Dendritic cell treated with granulocyte-macrophage colony-stimulating factor and Interleukin-4, amounts not matched to agents 40 ng/mL and 50 ng/mL, for 4 days (primary cell): ENCODE measurements at regions not wholly inside any gene's neighbourhood (a gene's known extent, or its start where the extent isn't known, plus 50 kb on each side); places are given as distances from the start of the nearest gene placed in this dataset.
"Not testable (repeated sequence)": the region's sequence is repeated elsewhere in the genome, so short reads cannot be mapped to it uniquely, and the experiment has no call there.

ENCODE experiments used
- H3K27ac Mint-ChIP-seq: one replicate; pipeline ENCODE4 v1.8.0; 2022; ENCODE audit warnings: mild to moderate bottlenecking, mixed read lengths
- H3K27me3 Mint-ChIP-seq: one replicate; pipeline ENCODE4 v1.8.0; 2022; ENCODE audit warnings: mild to moderate bottlenecking, mixed read lengths
- H3K36me3 Mint-ChIP-seq: one replicate; pipeline ENCODE4 v1.8.0; 2022; ENCODE audit warnings: low read depth, mixed read lengths
- H3K4me1 Mint-ChIP-seq: one replicate; pipeline ENCODE4 v1.8.0; 2022; ENCODE audit warnings: low read depth, mixed read lengths
- H3K4me3 Mint-ChIP-seq: one replicate; pipeline ENCODE4 v1.8.0; 2022; ENCODE audit warnings: mild to moderate bottlenecking, moderate library complexity, mixed read lengths
- H3K9me3 Mint-ChIP-seq: one replicate; pipeline ENCODE4 v1.8.0; 2022; ENCODE audit warnings: mixed read lengths
- intact Hi-C: fragments of 100-400 bp; cut with micrococcal nuclease; formaldehyde crosslinking; loops from one replicate; pipeline ENCODE4 v1.15.0; 2022

DNA sequence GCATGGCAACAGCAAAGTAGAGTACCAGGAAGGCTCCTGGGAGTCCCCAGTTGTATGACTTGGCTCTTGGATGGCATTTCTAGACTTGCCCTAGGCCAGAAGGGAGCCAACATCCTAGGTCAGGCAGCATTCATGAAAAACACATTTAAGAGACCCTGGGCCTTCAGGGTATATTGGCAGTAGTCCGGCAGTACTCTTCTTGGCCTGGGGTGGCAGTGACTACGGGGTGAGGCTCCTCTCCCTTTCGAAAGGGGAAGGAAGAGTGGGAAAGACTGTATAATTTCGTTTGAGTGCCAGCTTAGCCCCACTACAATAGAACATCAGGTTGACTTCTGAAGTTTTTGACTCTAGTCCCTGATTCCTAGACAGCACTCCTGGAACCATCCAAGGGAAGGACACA is 136.4 kb downstream of the ZIC4 start:
- H3K9me3 Mint-ChIP-seq = peaks cover 17% of the 10 kb centered on the region
- H3K27me3 Mint-ChIP-seq = no peaks in the 10 kb centered on the region
- H3K36me3 Mint-ChIP-seq = no peaks in the 10 kb centered on the region
- no peak overlapping the region for H3K4me3 Mint-ChIP-seq
- no peaks in the 10 kb centered on the region for H3K4me1 Mint-ChIP-seq
- no peak overlapping the region for H3K27ac Mint-ChIP-seq
- intact Hi-C loops = no loop called here

DNA sequence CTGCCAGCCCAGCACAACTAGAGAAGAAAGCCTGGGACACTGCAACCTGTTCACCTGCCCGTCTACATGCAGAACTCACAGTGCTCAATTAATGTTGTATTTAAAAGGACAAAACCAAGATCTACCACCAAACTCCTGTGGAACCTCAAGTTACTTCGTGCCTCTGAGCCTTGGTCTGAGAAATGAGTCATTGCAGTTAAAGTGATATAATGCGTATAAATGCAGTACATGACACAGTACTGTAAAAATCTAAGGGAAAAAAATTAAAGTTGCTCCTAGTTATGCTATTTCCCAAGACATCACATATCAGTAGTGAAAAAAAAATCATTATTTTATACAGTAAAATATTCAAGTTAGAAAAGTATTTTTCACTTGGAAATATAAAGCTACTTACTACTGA is 138.9 kb downstream of the ZIC4 start:
- Mint-ChIP-seq H3K4me3 (no peak overlapping the region), H3K27ac (no peak overlapping the region), H3K36me3 (no peaks in the 10 kb centered on the region)

DNA sequence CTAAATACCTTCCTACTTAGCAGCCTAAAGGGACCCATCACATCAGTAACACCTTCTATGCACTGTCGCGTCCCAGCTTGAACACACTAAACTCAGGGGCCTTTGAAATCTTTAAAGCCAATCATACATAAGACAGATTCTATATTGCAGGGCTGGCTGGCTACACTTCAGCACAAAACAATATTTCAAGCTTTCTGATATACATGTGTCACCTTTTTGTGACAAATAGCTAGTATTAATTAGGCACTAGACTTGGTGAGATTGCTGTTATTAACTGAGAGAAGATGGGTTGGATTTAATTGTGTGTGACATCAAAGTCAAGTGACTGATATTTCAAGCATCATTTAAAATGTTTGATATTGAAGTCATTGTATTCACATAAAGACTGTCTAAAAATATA is 148.4 kb downstream of the ZIC4 start:
- intact Hi-C loops = no loop called here
- Mint-ChIP-seq H3K27ac (no peak overlapping the region), H3K27me3 (no peaks in the 10 kb centered on the region), H3K9me3 (no peaks in the 10 kb centered on the region), H3K36me3 (no peaks in the 10 kb centered on the region), H3K4me1 (no peaks in the 10 kb centered on the region), H3K4me3 (no peak overlapping the region)

More for the DNA sequence above, 138.9 kb downstream of the ZIC4 start:
- intact Hi-C loops = no loop called here
- no peaks in the 10 kb centered on the region for H3K27me3 Mint-ChIP-seq
- no peaks in the 10 kb centered on the region for H3K4me1 Mint-ChIP-seq
- H3K9me3 Mint-ChIP-seq = peaks cover 17% of the 10 kb centered on the region

DNA sequence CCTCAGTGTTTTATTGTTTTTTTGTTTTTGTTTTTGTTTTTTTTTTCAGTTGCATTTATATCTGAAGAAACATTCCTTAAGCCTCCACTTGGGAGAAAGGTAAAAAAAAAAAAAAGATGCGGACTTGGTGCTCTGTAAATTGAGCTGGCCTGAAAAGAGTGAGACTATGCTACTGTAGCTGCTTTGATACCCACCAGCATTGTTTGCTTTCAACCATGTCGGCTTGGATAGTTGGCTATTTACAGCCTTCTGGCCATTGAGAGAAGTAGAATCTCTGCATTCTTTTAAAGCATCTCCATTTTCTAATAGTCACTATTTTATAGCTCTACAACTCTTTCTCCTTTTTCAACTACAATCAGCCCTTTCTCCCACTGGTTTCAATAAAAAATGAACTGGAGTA is 149.6 kb downstream of the ZIC4 start:
- H3K27ac Mint-ChIP-seq = no peak overlapping the region
- H3K27me3 Mint-ChIP-seq = no peaks in the 10 kb centered on the region
- H3K9me3 Mint-ChIP-seq = no peaks in the 10 kb centered on the region
- H3K4me3 Mint-ChIP-seq = no peak overlapping the region
- no peaks in the 10 kb centered on the region for H3K4me1 Mint-ChIP-seq
- intact Hi-C loops = no loop called here
- no peaks in the 10 kb centered on the region for H3K36me3 Mint-ChIP-seq

DNA sequence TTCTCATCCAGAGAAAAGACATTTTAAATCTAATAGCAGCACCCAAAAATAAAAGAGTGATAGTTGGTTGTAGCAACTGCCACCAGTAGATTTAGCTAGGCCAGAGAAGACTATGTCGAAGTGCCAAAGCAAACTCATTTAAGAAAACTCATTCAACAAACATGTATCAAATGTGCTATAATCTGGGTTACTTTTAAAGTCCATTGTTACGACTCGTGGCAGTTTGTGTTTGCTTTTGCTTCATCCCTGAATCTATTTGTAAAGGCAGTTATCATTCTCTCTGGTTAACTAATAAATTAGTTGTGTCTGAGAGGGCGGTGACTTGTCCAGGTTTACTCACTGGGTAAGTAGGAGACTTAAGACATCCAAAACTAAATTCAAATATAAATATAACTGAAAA is 159.4 kb downstream of the ZIC4 start:
- intact Hi-C loops = no loop called here
- Mint-ChIP-seq H3K9me3 (peaks cover 31% of the 10 kb centered on the region), H3K27me3 (no peaks in the 10 kb centered on the region), H3K4me1 (no peaks in the 10 kb centered on the region), H3K27ac (no peak overlapping the region), H3K4me3 (no peak overlapping the region), H3K36me3 (no peaks in the 10 kb centered on the region)

DNA sequence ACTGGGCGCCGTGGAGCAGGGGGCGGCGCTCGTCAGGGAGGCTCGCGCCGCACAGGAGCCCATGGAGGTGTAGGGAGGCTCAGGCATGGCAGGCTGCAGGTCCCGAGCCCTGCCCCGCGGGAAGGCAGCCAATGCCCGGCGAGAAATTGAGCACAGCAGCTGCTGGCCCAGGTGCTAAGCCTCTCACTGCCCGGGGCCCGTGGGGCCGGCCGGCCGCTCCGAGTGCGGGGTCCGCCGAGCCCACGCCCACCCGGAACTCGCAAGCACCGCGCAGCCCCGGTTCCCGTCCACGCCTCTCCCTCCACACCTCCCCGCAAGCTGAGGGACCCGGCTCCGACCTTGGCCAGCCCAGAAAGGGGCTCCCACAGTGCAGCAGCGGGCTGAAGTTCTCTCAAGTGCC is 160.7 kb downstream of the ZIC4 start:
- intact Hi-C loops, H3K4me1 Mint-ChIP-seq, H3K27ac Mint-ChIP-seq, H3K4me3 Mint-ChIP-seq, H3K36me3 Mint-ChIP-seq, H3K27me3 Mint-ChIP-seq: not testable (repeated sequence)
- H3K9me3 Mint-ChIP-seq = peaks cover 31% of the 10 kb centered on the region

DNA sequence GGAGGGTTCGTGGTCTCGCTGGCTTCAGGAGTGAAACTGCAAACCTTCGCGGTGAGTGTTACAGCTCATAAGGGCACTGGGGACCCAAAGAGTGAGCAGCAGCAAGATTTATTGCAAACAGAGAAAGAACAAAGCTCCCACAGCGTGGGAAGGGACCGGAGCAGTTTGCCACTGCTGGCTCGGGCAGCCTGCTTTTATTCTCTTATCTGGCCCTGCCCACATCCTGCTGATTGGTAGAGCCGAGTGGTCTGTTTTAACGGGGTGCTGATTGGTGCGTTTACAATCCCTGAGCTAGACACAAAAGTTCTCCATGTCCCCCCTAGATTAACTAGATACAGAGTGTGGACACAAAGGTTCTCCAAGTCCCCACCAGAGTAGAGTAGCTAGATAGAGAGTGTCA is 161.3 kb downstream of the ZIC4 start:
- peaks cover 31% of the 10 kb centered on the region for H3K9me3 Mint-ChIP-seq
- H3K4me1 Mint-ChIP-seq, intact Hi-C loops, H3K27ac Mint-ChIP-seq, H3K27me3 Mint-ChIP-seq, H3K4me3 Mint-ChIP-seq, H3K36me3 Mint-ChIP-seq: not testable (repeated sequence)

DNA sequence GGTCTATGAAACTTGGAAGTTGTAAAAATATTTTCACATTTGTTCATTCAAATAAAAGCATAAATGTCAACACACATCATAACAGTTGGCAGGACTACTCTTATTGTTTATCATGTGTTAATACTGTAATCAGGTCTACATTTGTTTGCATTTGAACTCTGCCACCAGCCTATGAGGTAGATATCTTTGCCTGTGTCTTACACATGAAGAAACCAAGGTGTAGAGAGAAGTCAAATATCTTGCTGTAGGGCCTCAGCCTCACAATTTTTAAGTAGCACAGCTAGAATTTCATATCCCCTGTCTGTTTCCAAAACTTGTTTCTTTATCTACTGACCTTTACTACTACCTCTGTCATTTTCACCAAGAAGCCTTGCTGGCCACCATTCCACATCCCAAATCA is 161.9 kb downstream of the ZIC4 start:
- Mint-ChIP-seq H3K4me1 (no peaks in the 10 kb centered on the region), H3K9me3 (peaks cover 31% of the 10 kb centered on the region), H3K4me3 (no peak overlapping the region), H3K27ac (no peak overlapping the region), H3K36me3 (no peaks in the 10 kb centered on the region), H3K27me3 (no peaks in the 10 kb centered on the region)
- intact Hi-C loops = no loop called here

DNA sequence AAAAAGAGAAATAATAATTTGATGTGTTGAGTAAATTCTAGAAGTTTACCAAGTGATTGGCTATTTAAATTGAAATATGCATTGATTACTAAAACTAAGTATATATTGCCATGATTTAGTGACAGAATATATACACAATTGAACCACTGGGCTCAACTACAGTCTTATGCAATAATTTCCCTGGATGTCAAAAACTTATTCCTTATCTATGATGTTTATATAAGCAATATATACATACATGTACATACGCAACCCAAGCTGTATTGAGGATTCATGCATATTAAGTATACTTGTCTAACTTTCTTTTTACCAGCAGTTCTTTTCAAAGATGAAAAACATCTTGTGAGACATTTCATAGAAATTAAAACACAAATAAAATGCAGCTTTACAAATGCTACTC is 165.8 kb downstream of the ZIC4 start:
- Mint-ChIP-seq H3K4me1 (no peaks in the 10 kb centered on the region), H3K9me3 (peaks cover 10% of the 10 kb centered on the region), H3K27ac (no peak overlapping the region), H3K36me3 (no peaks in the 10 kb centered on the region), H3K27me3 (no peaks in the 10 kb centered on the region), H3K4me3 (no peak overlapping the region)
- intact Hi-C loops = no loop called here

DNA sequence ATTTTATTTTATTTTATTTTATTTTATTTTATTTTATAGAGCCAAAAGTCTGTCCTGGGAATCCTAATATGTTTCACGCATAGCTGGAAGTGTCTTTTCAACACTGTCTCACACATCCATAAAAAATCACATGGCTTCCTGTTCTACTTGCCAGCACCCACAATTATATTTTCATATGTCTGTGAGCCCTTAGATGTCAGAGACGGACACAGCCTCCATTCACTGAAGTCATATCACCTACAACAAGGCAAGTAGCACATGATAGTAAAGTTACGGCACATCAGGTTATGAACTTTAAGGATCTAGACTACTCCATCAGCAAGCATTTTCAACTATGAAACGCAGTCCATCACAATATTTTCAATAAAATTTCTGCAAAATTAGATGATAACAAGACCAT is 168.4 kb downstream of the ZIC4 start:
- Mint-ChIP-seq H3K27me3 (no peaks in the 10 kb centered on the region), H3K27ac (no peak overlapping the region), H3K9me3 (peaks cover 6% of the 10 kb centered on the region), H3K36me3 (no peaks in the 10 kb centered on the region), H3K4me3 (no peak overlapping the region), H3K4me1 (no peaks in the 10 kb centered on the region)
- intact Hi-C loops = no loop called here

DNA sequence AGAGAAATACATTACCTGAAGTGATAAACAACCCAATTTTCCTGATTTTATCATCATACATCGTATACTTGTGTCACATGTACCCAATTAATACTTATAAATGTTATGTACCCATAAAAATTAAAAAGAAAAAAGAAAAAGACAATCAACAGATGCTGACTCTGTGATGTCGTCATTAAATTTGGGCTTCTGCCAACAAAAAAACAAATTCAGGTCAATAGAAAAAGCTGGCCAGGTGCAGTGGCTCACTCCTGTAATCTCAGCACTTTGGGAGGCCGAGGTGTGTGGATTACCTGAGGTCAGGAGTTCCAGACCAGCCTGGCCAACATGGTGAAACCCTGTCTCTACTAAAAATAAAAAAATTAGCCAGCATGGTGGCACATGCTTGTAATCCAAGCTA is 174.4 kb downstream of the ZIC4 start:
- H3K27me3 Mint-ChIP-seq, H3K4me1 Mint-ChIP-seq, H3K4me3 Mint-ChIP-seq, H3K36me3 Mint-ChIP-seq, intact Hi-C loops, H3K27ac Mint-ChIP-seq: not testable (repeated sequence)
- H3K9me3 Mint-ChIP-seq = peaks cover 16% of the 10 kb centered on the region

DNA sequence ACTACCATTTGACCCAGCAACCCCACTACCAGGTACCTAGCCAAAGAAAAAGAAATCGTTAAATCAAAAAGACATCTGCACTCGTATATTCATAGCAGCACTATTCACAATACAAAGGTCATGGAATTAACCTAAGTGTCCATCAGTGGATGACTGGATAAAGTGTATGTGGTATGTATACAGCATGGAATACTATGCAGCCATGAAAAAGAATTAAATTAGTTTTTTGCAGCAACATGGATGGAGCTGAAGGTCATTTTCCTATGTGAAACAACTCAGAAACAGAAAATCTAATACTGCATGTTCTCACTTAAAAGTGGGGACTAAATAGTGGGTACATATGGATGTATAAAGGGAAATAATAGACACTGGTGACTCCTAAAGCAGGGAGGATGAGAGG is 175.2 kb downstream of the ZIC4 start:
- H3K9me3 Mint-ChIP-seq = peaks cover 16% of the 10 kb centered on the region
- H3K4me3 Mint-ChIP-seq = no peak overlapping the region
- no peaks in the 10 kb centered on the region for H3K27me3 Mint-ChIP-seq
- no peaks in the 10 kb centered on the region for H3K4me1 Mint-ChIP-seq
- H3K27ac Mint-ChIP-seq = no peak overlapping the region
- no peaks in the 10 kb centered on the region for H3K36me3 Mint-ChIP-seq
- intact Hi-C loops = no loop called here

DNA sequence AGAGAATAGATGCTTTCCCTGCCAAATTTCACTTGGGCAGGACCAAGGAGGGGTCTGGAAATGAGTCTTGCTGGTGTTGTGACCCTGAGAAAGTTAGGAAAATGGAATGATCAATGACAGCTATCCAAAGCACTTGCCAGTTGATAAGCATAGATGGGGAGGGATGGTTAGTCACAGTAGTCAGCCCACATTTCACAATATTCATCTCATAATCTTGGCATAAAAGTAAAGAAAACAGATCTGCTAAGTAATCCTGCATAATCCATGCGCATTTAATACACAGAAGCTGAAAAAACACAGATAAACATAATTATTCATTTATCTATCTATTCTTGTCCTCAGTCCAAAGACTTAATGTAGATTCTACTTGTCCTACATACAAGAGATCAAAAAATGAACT is 184.1 kb downstream of the ZIC4 start:
- Mint-ChIP-seq H3K27me3 (no peaks in the 10 kb centered on the region), H3K9me3 (no peaks in the 10 kb centered on the region), H3K4me1 (no peaks in the 10 kb centered on the region), H3K27ac (no peak overlapping the region), H3K4me3 (no peak overlapping the region), H3K36me3 (no peaks in the 10 kb centered on the region)
- intact Hi-C loops = no loop called here

DNA sequence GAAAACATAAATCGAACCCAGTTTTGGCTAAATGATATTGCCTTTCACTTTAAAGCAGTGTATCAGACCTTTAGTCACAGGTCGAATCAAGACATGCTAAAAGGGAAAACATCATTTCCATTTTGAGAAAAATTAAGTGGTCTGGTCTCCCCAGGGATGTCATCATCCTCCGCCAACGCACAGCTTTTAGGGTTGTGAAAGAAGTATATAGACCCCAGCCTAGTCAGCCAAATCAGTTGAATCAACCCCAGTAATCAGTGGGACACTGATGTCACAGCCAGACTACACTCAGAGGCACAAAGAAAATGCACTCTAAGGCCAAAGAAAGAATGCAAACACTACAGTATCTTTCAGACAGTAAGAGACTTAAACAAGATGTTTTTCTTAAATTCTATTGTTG is 187.4 kb downstream of the ZIC4 start:
- no peaks in the 10 kb centered on the region for H3K9me3 Mint-ChIP-seq
- no peaks in the 10 kb centered on the region for H3K4me1 Mint-ChIP-seq
- H3K27ac Mint-ChIP-seq = no peak overlapping the region
- H3K27me3 Mint-ChIP-seq = no peaks in the 10 kb centered on the region
- H3K36me3 Mint-ChIP-seq = no peaks in the 10 kb centered on the region
- no peak overlapping the region for H3K4me3 Mint-ChIP-seq
- intact Hi-C loops = no loop called here

DNA sequence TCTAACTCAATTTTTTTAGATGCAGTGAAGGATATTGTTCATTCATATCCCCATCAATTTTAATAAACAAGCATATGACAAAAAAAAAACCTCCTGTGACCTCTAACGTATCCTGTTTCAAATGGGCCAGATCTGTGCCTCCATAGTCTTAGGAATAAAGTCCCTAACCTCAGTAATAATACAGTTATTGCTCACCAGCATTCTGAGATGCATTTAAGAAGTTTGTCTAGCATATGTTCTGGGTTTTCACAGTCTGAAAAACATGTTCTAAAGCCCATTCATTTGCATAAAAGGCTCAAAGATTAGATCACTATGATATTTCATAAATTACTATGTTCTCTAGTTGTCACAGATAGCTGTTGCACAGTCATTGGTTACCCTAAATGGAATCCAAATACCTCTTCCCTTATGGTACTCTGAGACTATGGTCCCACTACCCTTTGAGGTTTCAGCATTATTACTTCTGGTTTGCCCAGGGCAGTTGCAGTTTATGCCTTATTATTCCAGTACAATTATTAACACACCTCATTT is 190.1 kb downstream of the ZIC4 start:
- Mint-ChIP-seq H3K4me3 (no peak overlapping the region), H3K27me3 (no peaks in the 10 kb centered on the region), H3K9me3 (no peaks in the 10 kb centered on the region), H3K36me3 (no peaks in the 10 kb centered on the region), H3K27ac (no peak overlapping the region), H3K4me1 (no peaks in the 10 kb centered on the region)
- intact Hi-C loops = no loop called here
